ENCODE measurements at regions not wholly inside any gene's neighbourhood (a gene's known extent, or its start where the extent isn't known, plus 50 kb on each side); places are given as distances from the start of the nearest gene placed in this dataset.

DNA sequence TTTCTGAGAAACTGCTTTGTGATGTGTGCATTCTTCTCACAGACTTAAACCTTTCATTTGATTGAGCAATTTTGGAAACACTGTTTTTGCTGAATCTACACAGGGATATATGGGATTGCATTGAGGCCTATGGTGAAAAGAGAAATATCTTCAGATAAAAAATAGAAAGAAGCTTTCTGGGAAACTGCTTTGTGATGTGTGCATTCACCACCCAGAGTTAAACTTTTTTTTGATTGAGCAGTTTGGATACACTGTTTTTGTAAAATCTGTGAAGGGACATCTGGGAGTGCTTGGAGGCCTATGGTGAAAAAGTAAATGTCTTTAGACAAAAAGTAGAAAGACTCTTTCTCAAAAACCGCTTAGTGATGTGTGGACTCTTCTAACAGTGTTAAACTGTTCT lies 1683.8 kb downstream of the UQCRFS1 start:
- no peak overlapping the region for H3K9ac ChIP-seq (ENCODE audit: low read depth, low read length)
- no peaks in the 10 kb centered on the region for H3K4me1 ChIP-seq (ENCODE audit: insufficient read depth, low read length)
- H3K36me3 ChIP-seq (ENCODE audit: insufficient read depth, low read depth, low read length), result no peaks in the 10 kb centered on the region
- no peak overlapping the region for H3K27ac ChIP-seq (ENCODE audit: low read length)
- no peaks in the 10 kb centered on the region for H3K27me3 ChIP-seq (ENCODE audit: insufficient read depth, low read length)
- H3K9me3 ChIP-seq (ENCODE audit: insufficient read depth, low read depth, low read length), result peaks cover 100% of the 10 kb centered on the region
- H3K4me3 ChIP-seq (ENCODE audit: low read length), result no peak overlapping the region

GRCh38 chr19:27522223-27522622 lies 1690.7 kb downstream of the UQCRFS1 start:
- Histone ChIP-seq H3K4me1 (ENCODE audit: insufficient read depth, low read length) (no peaks in the 10 kb centered on the region), H3K4me3 (ENCODE audit: low read length) (no peak overlapping the region), H3K36me3 (ENCODE audit: insufficient read depth, low read depth, low read length) (no peaks in the 10 kb centered on the region), H3K9me3 (ENCODE audit: insufficient read depth, low read depth, low read length) (peaks cover 96% of the 10 kb centered on the region), H3K27me3 (ENCODE audit: insufficient read depth, low read length) (no peaks in the 10 kb centered on the region), H3K9ac (ENCODE audit: low read depth, low read length) (no peak overlapping the region), H3K27ac (ENCODE audit: low read length) (no peak overlapping the region)
